ENCODE measurements at regions not wholly inside any gene's neighbourhood (a gene's known extent, or its start where the extent isn't known, plus 50 kb on each side); places are given as distances from the start of the nearest gene placed in this dataset.

DNA sequence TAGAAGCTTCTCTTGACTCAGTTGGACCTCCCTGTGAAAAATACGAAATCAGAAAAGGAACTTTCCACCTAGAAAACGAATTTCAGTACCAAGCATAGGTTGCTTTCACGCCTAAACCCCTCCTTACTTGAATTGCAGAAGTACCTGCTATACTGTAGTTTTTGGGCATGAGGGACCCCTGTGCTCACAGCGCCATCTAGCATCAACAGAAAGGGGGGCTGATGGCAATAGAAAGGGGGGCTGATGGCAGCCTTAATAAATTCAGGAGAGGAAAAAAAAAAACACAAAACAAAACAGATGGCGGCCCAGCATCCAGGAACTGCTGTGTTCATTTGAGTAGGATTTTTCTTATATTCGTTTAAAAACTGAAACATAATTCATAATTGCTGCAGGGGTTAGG lies 96.7 kb downstream of the NPAP1 start:
- 15% methylated on average over 6 of the region's 6 CpGs for WGBS, 2 experiments (ENCODE audit: low coverage in 1 of 2, low lambda C conversion rate in 2 of 2, missing lambda C conversion rate in 2 of 2)

GRCh38 chr15:24772686-24773373 lies 97.3 kb downstream of the NPAP1 start:
- H3K4me3 ChIP-seq: peak overlapping the region; percentile 77
- H3K9me3 ChIP-seq (ENCODE audit: low read depth): no peaks in the 10 kb centered on the region
- no peaks in the 10 kb centered on the region for H4K20me1 ChIP-seq (ENCODE audit: insufficient read depth)
- H3K4me1 ChIP-seq (ENCODE audit: insufficient read depth): no peaks in the 10 kb centered on the region
- peak overlapping the region; percentile 52 for H3K4me2 ChIP-seq (ENCODE audit: unreplicated experiment)
- no peaks in the 10 kb centered on the region for H3K9me2 ChIP-seq (ENCODE audit: insufficient read depth)
- H3K9ac ChIP-seq: peak overlapping the region; percentile 77
- DNase-seq: peak; percentile 86
- in situ Hi-C loops (cut with MboI): no loop called here
- 21 to 24% methylated on average over 40 to 47 of the region's 47 CpGs for WGBS, 2 experiments (ENCODE audit: low coverage in 1 of 2, low lambda C conversion rate in 2 of 2, missing lambda C conversion rate in 2 of 2)
- H3F3A ChIP-seq (ENCODE audit: insufficient read depth): 0 out of 2 replicates have a peak, but pooled peaks cover 4% of the 10 kb centered on the region
- H3K27ac ChIP-seq: peak overlapping the region; percentile 79
- peak overlapping the region; percentile 96 for H2AFZ ChIP-seq
- H3K27me3 ChIP-seq (replicated peaks; ENCODE audit: insufficient read depth): no peaks in the 10 kb centered on the region
- TF ChIP-seq EZH2 (IDR thresholded peaks at IDR 0.05; ENCODE audit: insufficient read depth, poor library complexity, severe bottlenecking): no peak
- no peak for TF ChIP-seq EZH2phosphoT487 (IDR thresholded peaks at IDR 0.05; ENCODE audit: insufficient read depth, low read depth)
- H3K36me3 ChIP-seq (ENCODE audit: low read depth): no peaks in the 10 kb centered on the region
- H3K79me2 ChIP-seq (ENCODE audit: insufficient read depth): no peaks in the 10 kb centered on the region

More for the DNA sequence above, 96.7 kb downstream of the NPAP1 start:
- H3K27ac ChIP-seq: no peak overlapping the region
- TF ChIP-seq EZH2 (IDR thresholded peaks at IDR 0.05; ENCODE audit: insufficient read depth, poor library complexity, severe bottlenecking): no peak
- TF ChIP-seq EZH2phosphoT487 (IDR thresholded peaks at IDR 0.05; ENCODE audit: insufficient read depth, low read depth): no peak
- no peaks in the 10 kb centered on the region for H3K36me3 ChIP-seq (ENCODE audit: low read depth)
- no peaks in the 10 kb centered on the region for H3K4me1 ChIP-seq (ENCODE audit: insufficient read depth)
- no peaks in the 10 kb centered on the region for H3K9me2 ChIP-seq (ENCODE audit: insufficient read depth)
- H3K9ac ChIP-seq: peak overlapping the region; percentile 77
- 0 out of 2 replicates have a peak, but pooled peaks cover 4% of the 10 kb centered on the region for H3F3A ChIP-seq (ENCODE audit: insufficient read depth)
- H4K20me1 ChIP-seq (ENCODE audit: insufficient read depth): no peaks in the 10 kb centered on the region
- H3K27me3 ChIP-seq (replicated peaks; ENCODE audit: insufficient read depth): no peaks in the 10 kb centered on the region
- H3K4me2 ChIP-seq (ENCODE audit: unreplicated experiment): peak overlapping the region; percentile 52
- peak overlapping the region; percentile 77; the same call in 1 of the 2 replicates for H3K4me3 ChIP-seq
- in situ Hi-C loops (cut with MboI): no loop called here
- no peaks in the 10 kb centered on the region for H3K9me3 ChIP-seq (ENCODE audit: low read depth)
- no peak for DNase-seq
- no peaks in the 10 kb centered on the region for H3K79me2 ChIP-seq (ENCODE audit: insufficient read depth)
- peak overlapping the region; percentile 96 for H2AFZ ChIP-seq

DNA sequence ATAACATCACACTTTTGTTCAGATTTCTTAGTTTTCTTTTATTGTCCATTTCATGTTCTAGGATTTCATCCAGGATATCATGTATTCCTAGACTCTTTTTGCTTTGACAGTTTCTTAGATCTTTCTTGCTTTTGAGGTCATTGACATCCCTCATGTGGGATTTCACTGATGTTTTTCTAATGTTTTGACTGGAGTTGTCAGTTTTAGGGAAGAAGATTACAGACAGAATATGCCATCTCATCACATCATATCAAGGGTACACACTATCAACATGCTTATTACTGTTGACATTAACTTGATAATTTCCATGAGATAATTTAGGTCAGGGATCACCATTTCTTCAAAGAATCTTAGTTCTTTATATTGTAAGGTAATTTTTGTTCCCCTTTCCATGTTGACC lies 101.7 kb downstream of the NPAP1 start:
- Histone ChIP-seq H3K9ac (no peak overlapping the region), H3K4me3 (no peak overlapping the region), H3K4me1 (ENCODE audit: insufficient read depth) (no peaks in the 10 kb centered on the region), H3K27me3 (replicated peaks; ENCODE audit: insufficient read depth) (no peaks in the 10 kb centered on the region), H3K4me2 (ENCODE audit: unreplicated experiment) (no peak overlapping the region), H3F3A (ENCODE audit: insufficient read depth) (0 out of 2 replicates have a peak, but pooled peaks cover 4% of the 10 kb centered on the region), H3K27ac (no peak overlapping the region), H3K36me3 (ENCODE audit: low read depth) (no peaks in the 10 kb centered on the region), H3K79me2 (ENCODE audit: insufficient read depth) (no peaks in the 10 kb centered on the region), H4K20me1 (ENCODE audit: insufficient read depth) (no peaks in the 10 kb centered on the region), H2AFZ (no peak overlapping the region), H3K9me2 (ENCODE audit: insufficient read depth) (no peaks in the 10 kb centered on the region), H3K9me3 (ENCODE audit: low read depth) (no peaks in the 10 kb centered on the region)
- TF ChIP-seq EZH2phosphoT487 (IDR thresholded peaks at IDR 0.05; ENCODE audit: insufficient read depth, low read depth) (no peak), EZH2 (IDR thresholded peaks at IDR 0.05; ENCODE audit: insufficient read depth, poor library complexity, severe bottlenecking) (no peak)
- in situ Hi-C loops (cut with MboI): no loop called here
- DNase-seq: no peak

GRCh38 chr15:24784506-24784905 lies 108.9 kb downstream of the NPAP1 start:
- Histone ChIP-seq H3K79me2 (ENCODE audit: insufficient read depth) (no peaks in the 10 kb centered on the region), H3K9me2 (ENCODE audit: insufficient read depth) (no peaks in the 10 kb centered on the region), H3K36me3 (ENCODE audit: low read depth) (no peaks in the 10 kb centered on the region), H3K4me3 (no peak overlapping the region), H3F3A (ENCODE audit: insufficient read depth) (no peaks in the 10 kb centered on the region), H3K9me3 (ENCODE audit: low read depth) (no peaks in the 10 kb centered on the region), H3K9ac (no peak overlapping the region), H3K27me3 (replicated peaks; ENCODE audit: insufficient read depth) (no peaks in the 10 kb centered on the region), H3K4me2 (ENCODE audit: unreplicated experiment) (no peak overlapping the region), H3K4me1 (ENCODE audit: insufficient read depth) (no peaks in the 10 kb centered on the region), H2AFZ (no peak overlapping the region), H3K27ac (no peak overlapping the region), H4K20me1 (ENCODE audit: insufficient read depth) (no peaks in the 10 kb centered on the region)
- in situ Hi-C loops (cut with MboI): no loop called here
- DNase-seq: no peak
- no peak for TF ChIP-seq EZH2phosphoT487 (IDR thresholded peaks at IDR 0.05; ENCODE audit: insufficient read depth, low read depth)
- no peak for TF ChIP-seq EZH2 (IDR thresholded peaks at IDR 0.05; ENCODE audit: insufficient read depth, poor library complexity, severe bottlenecking)
- 9% methylated on average over 4 of the region's 4 CpGs for WGBS, 2 experiments (ENCODE audit: low coverage in 1 of 2, low lambda C conversion rate in 2 of 2, missing lambda C conversion rate in 2 of 2)

Measured in GM23248 (cell line).